ENCODE measurements at regions not wholly inside any gene's neighbourhood (a gene's known extent, or its start where the extent isn't known, plus 50 kb on each side); places are given as distances from the start of the nearest gene placed in this dataset.

- in situ Hi-C loops (cut with HindIII; ENCODE audit: low pct_unique_long_range_greater_than_20kb, low sequenced_read_pairs) = no loop called here
- ChIA-PET POLR2A (no interaction called here), CTCF (no interaction called here)
- DNase-seq (ENCODE audit: low read depth, low spot score) (no peak), ATAC-seq (no peak)
- Histone ChIP-seq H3K36me3 (ENCODE audit: control insufficient read depth, insufficient read depth, low read length) (no peaks in the 10 kb centered on the region), H3K9me3 (ENCODE audit: control insufficient read depth, insufficient read depth, low read depth, low read length) (no peaks in the 10 kb centered on the region), H3K4me3 (ENCODE audit: low read depth in 2 of 2, low read length in 2 of 2) (no peak overlapping the region), H3K4me1 (ENCODE audit: control insufficient read depth, insufficient read depth, low read length) (no peaks in the 10 kb centered on the region), H3K27me3 (ENCODE audit: control insufficient read depth, insufficient read depth, low read length) (peaks cover 9% of the 10 kb centered on the region), H3K27ac (ENCODE audit: low read length) (no peak overlapping the region)
- intact Hi-C loops (cut with micrococcal nuclease; ENCODE audit: unreplicated experiment) = no loop called here
- BruUV-seq (replicated peaks) = no TSS peak
- no peak for TF ChIP-seq CTCF (IDR thresholded peaks at IDR 0.05)
- no peak for TF ChIP-seq TCF7L2 (IDR thresholded peaks at IDR 0.05; ENCODE audit: low read depth, low read length)
- no peak for TF ChIP-seq REST (IDR thresholded peaks at IDR 0.05; ENCODE audit: insufficient read depth in 1 of 2, low read depth in 2 of 2, low read length in 1 of 2)
- TF ChIP-seq SIN3A (IDR thresholded peaks at IDR 0.05; ENCODE audit: borderline replicate concordance, insufficient read depth, low read depth, low read length) = no peak
- no peak for TF ChIP-seq POLR2AphosphoS5 (IDR thresholded peaks at IDR 0.05; ENCODE audit: low read depth, low read length)
Measured at GRCh38 chr16:73549984-73550631, 502.2 kb upstream of the ZFHX3 start.

GRCh38 chr16:73547552-73548403 lies 499.9 kb upstream of the ZFHX3 start:
- H3K27ac ChIP-seq (ENCODE audit: low read length) = no peak overlapping the region
- DNase-seq (ENCODE audit: low read depth, low spot score) (no peak), ATAC-seq (no peak)
- H3K27me3 ChIP-seq (ENCODE audit: control insufficient read depth, insufficient read depth, low read length) = peaks cover 9% of the 10 kb centered on the region
- intact Hi-C loops (cut with micrococcal nuclease; ENCODE audit: unreplicated experiment) = no loop called here
- no peak for TF ChIP-seq CTCF (IDR thresholded peaks at IDR 0.05)
- TF ChIP-seq TCF7L2 (IDR thresholded peaks at IDR 0.05; ENCODE audit: low read depth, low read length) = no peak
- no peak for TF ChIP-seq REST (IDR thresholded peaks at IDR 0.05; ENCODE audit: insufficient read depth in 1 of 2, low read depth in 2 of 2, low read length in 1 of 2)
- no peak for TF ChIP-seq SIN3A (IDR thresholded peaks at IDR 0.05; ENCODE audit: borderline replicate concordance, insufficient read depth, low read depth, low read length)
- no peak for TF ChIP-seq POLR2AphosphoS5 (IDR thresholded peaks at IDR 0.05; ENCODE audit: low read depth, low read length)
- in situ Hi-C loops (cut with HindIII; ENCODE audit: low pct_unique_long_range_greater_than_20kb, low sequenced_read_pairs) = no loop called here
- no peak overlapping the region for H3K4me3 ChIP-seq (ENCODE audit: low read depth in 2 of 2, low read length in 2 of 2)
- H3K9me3 ChIP-seq (ENCODE audit: control insufficient read depth, insufficient read depth, low read depth, low read length) = no peaks in the 10 kb centered on the region
- no peaks in the 10 kb centered on the region for H3K4me1 ChIP-seq (ENCODE audit: control insufficient read depth, insufficient read depth, low read length)
- no TSS peak for BruUV-seq (replicated peaks)
- CTCF ChIA-PET = interaction anchor here (0.6 to 0.7 kb wide), 2 partner anchors 22 to 43 kb away, joined by 3 to 5 read pairs; no protein-coding TSS in a partner anchor
- no peaks in the 10 kb centered on the region for H3K36me3 ChIP-seq (ENCODE audit: control insufficient read depth, insufficient read depth, low read length)
- POLR2A ChIA-PET = no interaction called here

Measured in Panc1 (cell line).